B cell (primary cell): ENCODE measurements at regions not wholly inside any gene's neighbourhood (a gene's known extent, or its start where the extent isn't known, plus 50 kb on each side); places are given as distances from the start of the nearest gene placed in this dataset.

ENCODE experiments used
- CTCF ChIP-seq: fragments of 200-600 bp; IDR thresholded peaks from one replicate; pipeline ENCODE4 v1.8.0; 2022; ENCODE audit warnings: antibody characterized with exemption, mild to moderate bottlenecking
- EZH2 ChIP-seq: IDR thresholded peaks from 2 replicates; pipeline ENCODE4 v1.6.1; 2012; ENCODE audit warnings: borderline replicate concordance, low read depth, mild to moderate bottlenecking, moderate library complexity, low read length; ENCODE audit not compliant: insufficient read depth, poor library complexity, severe bottlenecking

GRCh38 chr13:44012910-44013757 is 133.4 kb downstream of the LACC1 start:
- TF ChIP-seq CTCF (no peak), EZH2 (no peak)
